ENCODE measurements at regions not wholly inside any gene's neighbourhood (a gene's known extent, or its start where the extent isn't known, plus 50 kb on each side); places are given as distances from the start of the nearest gene placed in this dataset.

DNA sequence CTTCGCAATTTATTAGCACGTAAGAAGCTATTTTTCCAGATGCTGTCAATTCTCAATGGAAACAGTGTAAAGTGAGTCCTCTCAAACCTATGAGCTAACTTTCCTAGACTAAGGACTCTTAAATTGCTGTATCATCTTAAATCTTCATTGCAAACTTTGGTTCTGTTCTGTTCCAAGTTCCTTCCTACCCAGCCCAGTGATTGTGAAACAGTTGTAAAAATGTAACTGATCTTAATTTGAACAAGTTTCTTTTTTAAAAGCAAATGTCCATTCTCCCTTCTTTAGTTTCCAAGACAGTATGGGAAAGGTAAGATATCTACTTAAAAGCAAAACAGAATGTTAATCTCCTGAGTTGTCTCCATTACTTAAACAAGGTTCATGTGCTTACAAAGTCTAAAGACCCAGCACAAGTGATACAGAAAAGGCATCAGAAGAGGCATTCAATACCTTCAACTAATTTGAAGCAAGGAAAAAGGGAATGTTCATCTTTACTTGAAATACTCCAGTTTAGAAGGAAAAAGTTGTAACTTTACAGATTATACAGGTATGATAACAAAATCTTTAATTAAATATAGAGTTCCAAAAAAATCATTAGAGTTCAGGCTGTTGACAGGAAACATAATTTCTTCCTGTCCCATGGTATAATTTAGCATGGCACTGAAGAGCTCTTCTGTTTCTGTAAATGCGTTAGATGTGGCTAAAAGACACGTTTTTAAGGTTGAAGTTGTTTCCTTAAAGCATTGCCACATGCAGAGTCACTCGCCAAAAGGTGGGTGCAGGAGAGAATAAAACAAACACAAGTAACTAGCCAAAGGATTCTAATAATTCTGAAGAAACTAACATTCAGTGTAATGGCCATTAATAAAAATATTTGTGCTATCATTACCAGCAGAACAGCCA is 101.5 kb upstream of the USP15 start:
- DNase-seq (ENCODE audit: low read depth): no peak

DNA sequence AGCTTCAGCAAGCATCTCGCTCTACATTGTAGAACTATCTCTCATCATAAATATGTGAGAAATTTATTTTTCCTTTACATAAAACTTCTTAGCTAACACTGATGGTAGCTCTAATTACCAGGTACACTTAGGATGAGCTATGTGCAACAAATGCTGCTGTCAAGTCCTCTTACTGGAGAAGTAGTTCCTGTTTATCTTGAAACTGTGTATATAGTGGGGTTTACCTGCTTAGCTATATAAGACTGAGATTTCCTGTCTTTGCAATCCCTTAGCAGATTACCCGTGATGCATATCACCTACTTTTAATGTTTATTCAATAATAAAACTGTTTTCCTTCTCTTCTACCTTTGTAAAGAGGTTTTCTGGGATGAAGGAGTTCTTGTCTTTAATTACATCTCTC is 98.0 kb upstream of the USP15 start:
- no peak for DNase-seq (ENCODE audit: low read depth)

DNA sequence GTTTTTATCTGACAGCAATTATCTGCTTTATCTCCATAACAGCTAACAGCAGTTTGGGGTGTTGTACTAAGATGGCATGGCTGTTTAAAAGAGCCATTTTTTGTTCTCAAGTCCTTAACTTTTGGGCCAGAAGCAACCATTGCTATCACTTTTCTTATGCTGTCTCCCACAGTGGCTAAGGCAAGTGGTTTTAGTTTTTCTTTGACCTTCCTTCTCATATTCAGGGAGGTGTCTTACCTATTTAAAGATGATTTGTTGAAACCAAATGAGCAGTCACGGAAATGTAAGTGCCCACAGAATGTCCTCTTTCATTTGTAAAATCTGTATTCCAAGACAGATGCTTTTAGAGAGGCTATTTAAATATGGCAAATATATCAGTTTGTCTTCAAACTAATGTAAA is 96.8 kb upstream of the USP15 start:
- DNase-seq (ENCODE audit: low read depth): no peak

DNA sequence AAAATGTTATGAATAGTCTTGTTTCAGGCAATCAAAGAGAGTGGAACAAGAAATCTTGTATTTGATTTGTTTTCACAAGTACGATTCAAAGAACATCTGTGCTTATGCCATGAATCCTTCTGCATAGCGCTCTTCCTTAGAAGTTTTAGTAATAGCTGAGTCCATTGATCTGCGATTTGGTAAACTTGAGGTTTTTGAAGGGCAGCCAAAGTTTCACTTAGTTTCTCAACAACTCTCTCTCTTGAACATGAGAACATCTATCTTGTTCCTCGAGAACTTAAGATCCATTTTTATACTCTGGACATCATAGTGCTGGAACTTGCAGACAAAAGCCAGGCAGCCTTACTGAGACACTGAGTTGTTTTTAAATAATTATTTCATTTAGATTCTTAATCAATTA is 96.2 kb upstream of the USP15 start:
- DNase-seq (ENCODE audit: low read depth): no peak

DNA sequence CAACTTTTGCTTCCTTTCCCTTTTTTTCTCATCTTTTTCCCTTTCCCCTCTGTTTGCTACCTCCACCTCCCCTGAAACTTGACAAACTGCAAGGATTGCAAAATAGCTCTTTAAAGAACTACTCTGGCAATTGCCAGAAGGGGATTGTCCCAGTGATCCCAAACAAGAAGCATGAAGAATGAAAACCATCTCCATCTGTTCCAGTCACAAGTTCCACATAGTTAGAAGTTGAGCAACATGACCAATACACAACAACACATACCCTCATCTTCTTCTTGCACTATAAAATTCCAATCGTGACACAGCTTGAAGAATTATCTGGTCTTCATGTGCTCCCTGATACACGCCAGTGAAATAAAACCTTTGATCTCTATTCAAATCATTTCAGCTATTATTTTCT is 93.7 kb upstream of the USP15 start:
- no peak for DNase-seq (ENCODE audit: low read depth)

DNA sequence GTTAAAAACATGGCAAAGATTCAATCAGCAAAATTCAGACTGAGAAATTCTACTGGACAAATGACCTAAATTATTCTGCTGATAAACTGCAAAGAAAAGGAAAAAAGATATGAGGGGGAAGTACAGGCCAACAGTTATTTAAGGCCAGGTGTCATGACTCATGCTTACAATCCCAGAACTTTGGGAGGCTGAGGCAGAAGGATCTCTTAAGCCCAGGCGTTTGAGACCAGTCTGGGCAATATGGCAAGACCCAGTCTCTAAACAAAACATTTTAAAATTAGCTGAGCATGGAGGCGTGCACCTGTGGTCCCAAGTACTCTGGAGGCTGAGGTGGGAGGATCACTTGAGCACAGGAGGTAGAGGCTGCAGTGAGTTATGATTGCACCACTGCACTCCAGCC is 91.8 kb upstream of the USP15 start:
- DNase-seq (ENCODE audit: low read depth): no peak

DNA sequence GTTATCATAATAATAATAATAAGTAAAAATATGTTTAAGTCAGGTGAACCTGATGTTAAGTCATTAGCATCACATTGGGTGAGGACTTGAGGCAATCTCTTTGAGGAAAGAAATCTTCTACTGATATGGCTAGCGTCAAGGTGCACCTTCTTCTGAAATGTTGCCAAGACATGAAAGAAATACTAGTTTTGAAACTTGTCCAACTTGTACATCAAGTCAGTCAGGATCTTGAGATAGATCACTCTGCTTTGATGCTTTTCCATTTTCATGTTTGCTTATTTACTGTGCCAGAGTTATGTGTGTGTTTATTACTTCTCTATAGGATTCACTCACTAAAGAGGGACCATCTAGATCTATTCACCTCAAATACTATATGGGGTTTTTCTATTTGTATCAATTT is 90.0 kb upstream of the USP15 start:
- no peak for DNase-seq (ENCODE audit: low read depth)

DNA sequence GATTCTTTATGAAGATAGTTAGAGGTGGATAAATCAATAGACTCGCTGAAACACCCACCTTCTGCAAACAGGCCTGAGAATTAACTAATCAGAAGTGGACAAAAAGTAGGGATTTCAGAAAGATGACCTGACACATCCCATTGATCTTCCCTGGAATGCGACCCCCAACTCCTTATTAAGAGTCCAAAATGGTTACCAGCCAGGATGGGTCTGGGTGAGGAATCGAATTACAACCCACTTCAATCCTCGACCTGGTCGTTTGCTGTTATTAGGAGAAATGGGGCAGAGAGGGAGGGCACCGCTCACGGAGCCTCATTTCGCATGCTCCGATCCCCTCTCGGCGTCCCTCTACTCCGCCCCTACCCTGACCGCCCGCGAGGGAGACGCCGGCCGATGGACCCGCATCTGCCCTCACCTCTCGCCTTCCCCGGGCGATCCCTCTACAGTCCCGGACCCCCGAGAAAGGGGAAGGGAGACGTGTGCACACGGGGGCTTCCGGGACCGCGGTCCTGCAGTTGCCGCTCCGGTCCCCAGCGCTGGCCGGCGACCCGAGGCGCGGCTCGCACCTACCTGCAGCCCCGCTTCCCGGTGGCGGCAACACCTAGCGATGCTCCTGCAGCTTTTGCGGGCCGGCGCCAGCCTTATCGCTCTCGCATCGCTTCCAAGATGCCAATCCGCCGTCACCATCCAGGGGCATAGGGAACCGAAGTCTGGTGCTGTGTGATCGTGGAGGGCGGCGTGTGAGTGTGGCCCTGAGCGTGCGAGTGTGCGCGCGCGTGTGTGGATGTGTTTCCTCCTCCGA is 69.3 kb upstream of the USP15 start:
- DNase-seq (ENCODE audit: low read depth): no peak

DNA sequence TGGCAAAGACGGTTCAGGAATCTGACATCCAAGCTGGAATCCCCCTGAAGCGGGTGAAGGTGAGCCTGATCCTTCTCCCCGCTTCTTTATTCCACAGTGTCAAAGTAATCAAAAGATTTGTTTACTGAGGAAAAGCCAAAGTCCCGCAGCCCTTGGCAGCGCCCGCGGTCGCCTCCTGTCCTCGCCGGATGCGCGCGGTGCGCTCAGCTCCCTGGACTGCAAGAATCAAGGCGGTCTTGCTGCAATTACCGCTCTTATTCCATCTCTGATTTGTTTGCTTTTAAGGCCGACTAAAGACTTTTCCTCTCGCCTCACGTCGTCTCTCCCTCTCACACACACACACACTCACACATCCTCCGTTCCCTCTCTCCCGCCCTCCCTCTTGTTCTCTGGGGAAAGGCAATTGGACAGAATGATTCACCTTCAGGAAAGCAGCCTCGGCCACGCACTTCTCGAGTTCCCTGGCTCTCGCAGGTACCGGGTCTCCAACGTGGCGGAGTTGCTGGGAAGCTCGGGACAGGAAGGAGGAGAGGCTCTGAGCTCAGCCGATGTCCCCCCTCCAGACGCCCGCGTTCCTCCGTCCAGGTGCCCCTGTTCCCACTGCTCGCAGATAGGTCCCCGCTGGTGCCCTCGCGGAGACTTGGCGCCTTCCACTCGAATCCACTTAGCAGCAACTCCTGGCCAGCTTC is 68.6 kb upstream of the USP15 start:
- DNase-seq (ENCODE audit: low read depth): no peak

DNA sequence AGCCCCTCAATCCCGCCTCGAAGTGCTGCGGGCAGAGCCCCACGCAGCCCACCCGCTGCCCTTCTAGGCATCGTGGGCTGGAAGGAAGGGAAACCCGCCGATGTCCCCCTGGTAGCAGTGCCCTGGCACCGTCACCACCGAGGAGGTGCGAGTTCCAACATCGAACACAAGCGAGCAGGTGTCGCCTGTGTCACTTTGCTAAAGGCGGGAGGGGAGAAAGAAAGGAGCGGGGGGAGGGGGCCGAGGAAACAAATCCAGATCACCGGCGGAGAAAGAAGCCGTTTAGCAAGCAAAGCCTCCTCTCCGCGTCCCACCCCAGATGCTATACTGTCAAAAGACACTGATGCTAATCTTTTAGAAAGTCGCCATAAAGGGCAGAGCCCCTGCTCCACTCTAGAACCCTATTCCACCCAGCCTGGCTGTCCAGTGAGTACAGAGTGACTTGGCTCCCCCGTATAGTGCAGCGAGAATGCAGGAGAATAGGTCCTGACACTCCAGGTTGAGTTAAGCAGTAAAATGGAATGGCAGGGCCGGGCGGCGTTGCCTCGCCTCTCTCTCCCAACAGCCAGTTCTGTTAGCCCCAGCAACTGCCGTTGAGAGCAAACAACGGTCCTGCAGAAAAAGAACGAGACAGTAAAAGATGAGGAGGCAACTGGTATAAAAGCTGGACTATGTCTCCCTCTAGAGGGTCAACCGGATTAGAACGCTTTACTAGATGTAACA is 67.9 kb upstream of the USP15 start:
- DNase-seq (ENCODE audit: low read depth): peak; percentile 78

DNA sequence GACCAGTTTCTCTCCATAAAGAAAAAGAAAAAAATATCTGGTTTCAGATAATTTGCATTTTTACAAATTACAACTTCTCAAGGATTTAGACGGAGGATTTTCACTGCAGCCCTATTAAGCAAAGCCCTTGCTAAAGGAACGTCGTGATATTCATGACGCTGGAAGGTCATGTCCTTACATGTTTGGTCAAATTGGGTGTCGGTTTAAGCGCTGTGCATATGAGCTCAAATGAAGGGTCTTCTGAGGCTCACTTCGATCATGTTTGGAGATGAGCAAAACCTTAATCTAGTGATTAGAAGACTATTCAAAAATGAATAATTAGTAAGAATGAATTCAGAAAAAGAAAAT is 67.3 kb upstream of the USP15 start:
- DNase-seq (ENCODE audit: low read depth): no peak

DNA sequence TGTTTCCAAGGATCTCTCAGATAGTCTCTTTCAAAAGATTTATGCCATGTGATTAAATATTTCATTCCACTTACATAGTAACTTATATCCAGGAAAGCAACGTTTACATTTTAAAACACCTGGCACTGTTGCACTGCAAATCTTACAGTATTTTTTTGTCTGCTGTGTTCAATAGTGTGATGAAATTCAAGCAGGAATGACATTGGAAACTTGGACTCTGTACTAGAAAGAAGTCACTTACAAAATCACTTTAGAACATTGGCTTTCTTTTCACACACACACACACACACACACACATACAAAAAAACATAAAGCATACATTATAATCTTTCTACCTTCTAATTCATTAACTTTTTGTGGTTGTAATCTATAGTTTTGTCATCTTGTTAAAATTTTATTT is 66.2 kb upstream of the USP15 start:
- DNase-seq (ENCODE audit: low read depth): no peak

DNA sequence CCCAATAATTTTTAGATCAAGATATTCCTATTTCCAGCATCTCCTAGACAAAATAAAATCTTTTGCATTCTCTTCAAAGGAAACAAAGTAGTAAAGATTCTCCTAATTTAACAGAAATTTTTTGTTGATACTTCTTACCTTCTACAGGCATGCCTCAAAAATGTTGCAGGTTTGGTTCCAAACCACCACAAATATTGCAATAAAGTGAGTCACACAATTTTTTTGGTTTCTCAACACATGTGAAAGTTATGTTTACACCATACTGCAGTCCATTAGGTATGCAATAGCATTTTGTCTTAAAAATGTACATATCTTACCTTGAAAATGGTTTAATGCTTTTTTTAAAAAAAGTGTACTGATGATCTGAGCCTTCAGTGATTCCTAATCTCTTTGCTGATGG is 65.6 kb upstream of the USP15 start:
- peak; percentile 13 for DNase-seq (ENCODE audit: low read depth)

DNA sequence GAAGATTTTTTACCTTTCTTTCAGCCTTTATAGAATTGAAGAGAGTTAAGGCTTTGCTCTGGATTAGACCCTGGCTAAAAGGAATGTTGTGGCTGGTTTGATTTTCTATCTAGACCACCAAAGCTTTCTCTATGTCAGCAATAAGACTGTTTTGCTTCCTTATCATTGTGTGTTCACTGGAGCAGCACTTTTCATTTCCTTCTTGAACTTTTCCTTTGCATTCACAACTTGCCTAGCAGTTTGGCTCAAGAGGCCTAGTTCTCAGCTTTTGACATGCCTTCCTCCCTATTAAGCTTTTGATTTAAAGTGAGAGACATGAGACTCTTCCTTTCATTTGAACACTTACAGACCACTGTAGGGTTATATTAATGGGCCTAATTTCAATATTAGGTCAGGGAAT is 64.1 kb upstream of the USP15 start:
- DNase-seq (ENCODE audit: low read depth): no peak

DNA sequence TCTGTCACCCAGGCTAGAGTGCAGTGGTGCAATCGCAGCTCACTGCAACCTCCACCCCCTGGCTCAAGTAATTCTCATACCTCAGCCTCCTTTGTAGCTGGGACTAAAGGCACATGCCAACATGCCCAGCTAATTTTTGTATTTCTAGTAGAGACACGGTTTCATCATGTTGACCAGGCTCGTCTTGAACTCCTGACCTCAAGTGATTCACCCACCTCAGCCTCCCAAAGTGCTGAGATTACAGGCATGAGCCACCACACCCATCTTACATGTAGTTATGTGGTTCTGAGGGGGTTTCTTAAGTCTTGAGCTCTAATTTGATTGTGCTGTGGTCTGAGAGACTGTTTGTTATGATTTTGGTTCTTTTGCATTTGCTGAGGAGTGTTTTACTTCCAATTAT is 57.3 kb upstream of the USP15 start:
- DNase-seq (ENCODE audit: low read depth): peak; percentile 52

DNA sequence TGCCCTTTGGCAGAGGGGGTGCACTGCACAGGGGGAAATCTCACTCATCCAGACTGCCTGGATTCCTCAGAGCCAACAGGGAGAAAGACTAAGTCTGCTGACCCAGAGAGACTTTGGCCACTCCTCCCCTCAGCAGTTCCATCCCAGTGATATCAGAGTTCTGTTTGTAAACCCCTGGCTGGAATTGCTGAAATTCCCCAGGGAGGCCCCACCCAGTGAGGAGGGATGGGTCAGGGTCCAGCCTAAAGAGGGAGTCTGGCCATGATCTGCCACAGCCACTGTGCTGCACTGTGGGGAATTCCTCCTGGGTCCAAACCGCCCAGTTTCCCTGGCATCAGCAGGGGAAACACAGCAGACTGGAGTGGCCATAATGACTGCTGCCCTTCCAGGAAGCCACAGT is 54.9 kb upstream of the USP15 start:
- DNase-seq (ENCODE audit: low read depth): no peak

DNA sequence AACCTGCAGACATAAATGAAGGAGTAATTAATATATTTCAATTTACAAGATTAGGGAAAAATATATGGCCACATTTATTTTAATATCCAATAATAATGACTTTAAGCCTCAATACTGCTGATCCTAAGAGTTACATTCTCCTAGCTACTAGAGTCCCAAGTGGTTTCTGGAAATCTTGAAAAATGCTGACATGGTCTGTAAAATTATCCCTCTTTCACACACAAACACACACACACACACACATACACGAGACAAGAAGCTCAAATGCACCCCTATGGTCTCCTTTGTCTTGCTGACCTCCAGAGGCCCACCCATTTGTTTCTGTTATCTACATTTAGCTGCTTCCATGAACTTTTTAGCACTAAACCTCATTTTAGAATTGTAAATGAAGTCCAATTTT is 53.0 kb upstream of the USP15 start:
- DNase-seq (ENCODE audit: low read depth): no peak

Data from HT1080 (cell line).